ENCODE measurements at regions not wholly inside any gene's neighbourhood (a gene's known extent, or its start where the extent isn't known, plus 50 kb on each side); places are given as distances from the start of the nearest gene placed in this dataset.

DNA sequence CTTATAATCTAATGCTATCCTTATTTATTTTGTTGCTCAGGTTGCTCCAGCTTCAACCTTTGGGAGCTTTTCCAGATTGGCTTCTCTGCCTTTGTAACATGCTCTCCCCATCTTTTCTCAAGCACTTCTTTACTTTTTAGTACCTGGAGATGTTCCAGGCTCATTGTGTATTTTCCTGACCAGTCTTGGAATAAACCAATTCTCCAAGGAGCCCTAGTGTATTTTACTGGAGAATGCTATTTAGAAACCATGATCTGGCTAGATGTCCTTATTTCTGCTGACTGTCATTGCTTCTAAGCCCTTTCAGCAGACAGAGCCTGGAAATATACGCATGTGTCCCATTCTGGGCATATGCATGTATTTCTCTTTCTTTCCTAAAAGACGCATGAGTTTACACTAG, 95.7 kb downstream of the EMX2 start:
- no peak for DNase-seq (ENCODE audit: low read depth)

DNA sequence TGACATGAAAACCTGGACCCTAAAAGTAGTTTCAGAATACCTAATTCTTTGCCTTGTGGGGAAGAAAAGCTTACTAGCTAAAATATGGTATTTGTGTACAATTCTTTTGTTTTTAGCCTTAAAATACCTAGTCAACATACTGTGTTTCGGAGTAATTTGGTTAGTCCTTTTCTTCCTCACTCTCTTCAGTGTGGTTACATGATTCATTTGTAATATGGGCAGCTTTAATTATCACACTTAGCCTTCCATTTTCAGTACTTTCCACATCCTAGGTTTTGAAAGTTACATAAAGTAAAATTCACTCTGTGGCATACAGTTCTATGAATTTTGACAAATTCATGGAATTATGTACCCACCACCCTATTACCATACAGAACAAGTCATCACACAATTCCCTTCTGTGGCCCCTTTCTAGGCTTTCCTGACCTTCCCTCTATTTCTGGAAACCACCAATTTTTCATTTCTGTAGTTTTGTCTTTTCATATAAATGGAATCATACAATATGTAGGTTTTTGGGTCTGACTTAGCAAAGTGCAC, 96.2 kb downstream of the EMX2 start:
- DNase-seq (ENCODE audit: low read depth), result no peak

DNA sequence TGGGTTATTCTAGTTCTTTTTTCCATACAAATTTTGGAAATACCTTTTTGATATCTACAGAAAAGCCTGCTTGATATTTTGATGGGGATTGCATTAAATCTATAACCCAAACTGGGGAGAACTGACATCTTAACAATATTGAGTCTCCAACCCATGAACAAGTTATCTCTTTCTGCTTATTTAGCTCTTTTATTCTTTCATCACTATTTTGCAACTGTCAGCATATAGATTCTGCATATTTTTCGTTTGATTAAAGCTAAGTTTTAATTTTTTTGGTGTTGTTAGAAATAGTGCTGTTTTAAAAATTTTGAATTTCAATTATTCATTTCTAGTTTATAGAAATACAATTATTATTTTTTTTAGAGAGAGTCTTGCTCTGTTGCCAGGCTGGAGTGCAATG, 97.9 kb downstream of the EMX2 start:
- no peak for DNase-seq (ENCODE audit: low read depth)

DNA sequence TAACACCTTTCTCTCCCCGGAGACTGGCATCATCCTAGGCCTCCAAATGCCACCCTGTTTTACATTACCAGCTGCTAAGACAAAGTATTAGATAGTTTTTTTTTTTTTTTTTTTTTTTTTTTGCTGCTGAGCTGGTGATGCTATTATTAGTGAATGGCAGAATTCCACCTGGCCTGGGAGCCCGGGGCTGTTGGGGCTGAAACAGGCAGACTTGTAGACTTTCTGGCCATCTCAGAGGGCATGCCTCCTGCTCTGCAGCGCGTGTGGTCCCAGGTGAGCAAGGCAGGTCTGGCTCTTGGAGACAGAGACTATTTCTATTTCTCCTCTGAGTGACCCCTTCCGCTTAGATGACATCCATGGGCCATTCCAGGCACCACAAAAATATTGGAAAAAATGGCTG, 104.2 kb downstream of the EMX2 start:
- DNase-seq (ENCODE audit: low read depth), result no peak

DNA sequence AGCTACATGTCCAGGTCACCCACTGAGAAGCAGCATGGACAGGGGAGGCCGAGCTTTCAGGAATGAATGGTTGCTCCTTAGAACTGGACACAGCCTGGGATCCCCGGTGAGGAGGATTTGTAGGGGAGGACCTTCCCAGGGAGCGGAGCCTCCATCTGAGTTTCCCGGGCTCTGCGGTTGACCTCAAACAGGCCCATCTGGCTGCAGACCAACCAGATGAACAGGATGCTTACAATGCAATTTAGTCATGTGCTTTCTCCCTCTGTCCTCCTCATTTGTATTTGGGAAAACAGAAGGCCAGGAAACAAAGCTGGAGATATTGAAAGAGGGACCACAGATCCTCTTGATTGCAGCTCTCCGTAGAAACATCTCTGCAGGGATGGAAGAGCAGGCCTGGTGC, 104.8 kb downstream of the EMX2 start:
- peak; percentile 30 for DNase-seq (ENCODE audit: low read depth)

DNA sequence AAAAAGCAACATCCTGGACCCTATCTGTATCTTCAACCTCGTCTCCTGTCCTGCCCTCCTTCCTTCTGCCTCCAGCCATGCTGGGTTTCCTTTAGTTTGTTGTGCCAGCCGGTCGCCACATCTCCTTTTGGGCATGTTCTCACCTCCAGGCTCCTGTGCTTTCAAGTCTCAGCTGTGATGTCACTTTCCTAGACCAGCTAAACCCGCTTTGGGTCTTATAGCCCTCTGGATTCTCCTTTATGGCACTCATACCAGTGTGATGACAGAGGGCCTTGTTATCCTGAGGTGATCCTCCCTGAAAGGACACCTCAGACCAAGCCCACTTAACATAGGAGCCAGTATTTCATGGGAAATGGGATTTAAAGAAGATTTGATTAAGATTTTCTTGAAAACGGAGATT, 108.6 kb downstream of the EMX2 start:
- DNase-seq (ENCODE audit: low read depth), result no peak

DNA sequence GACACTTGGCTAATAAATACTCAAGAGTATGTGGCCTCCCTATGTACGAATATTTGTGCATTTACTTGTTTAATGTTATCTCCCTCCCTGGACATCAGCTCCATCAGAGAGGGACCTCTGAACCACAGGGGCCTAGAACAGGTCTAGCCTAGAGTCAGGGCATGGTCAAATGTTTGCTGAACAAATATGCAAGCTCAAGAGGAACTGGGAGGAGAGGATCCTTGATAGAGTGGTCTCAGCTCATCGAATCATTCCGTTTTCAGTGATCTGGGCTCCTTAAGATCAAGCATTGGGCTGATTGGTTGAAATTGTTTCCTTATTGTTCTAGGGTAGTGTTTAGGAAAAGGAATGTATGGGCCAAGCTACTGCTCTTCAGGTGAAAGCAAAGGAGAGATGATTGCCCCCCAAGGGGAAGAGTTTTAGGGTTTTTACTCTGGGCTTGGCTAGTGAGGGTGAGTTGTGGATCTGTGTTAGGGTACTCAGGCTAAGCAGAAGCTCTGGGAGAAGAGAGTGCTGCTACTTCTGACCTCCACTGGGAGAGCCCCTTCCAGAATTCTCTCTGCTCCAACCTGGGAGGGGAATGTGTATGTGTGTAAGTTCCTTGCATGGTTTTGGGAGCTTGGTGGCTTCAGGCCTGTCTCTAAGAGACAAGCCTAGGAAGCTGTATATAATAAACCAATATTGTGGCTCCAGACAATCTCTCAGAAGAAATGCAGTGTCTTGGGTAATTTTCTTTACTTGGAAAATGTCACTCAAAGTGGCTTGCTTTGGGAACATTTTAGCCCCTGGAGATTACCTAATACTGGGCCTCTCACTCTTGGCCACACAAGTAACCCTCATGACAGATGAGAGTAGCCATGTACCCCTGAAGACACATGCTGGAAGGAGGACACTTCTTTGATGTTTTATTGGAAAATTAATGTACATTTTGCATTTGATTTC, 110.0 kb downstream of the EMX2 start:
- DNase-seq (ENCODE audit: low read depth), result no peak

DNA sequence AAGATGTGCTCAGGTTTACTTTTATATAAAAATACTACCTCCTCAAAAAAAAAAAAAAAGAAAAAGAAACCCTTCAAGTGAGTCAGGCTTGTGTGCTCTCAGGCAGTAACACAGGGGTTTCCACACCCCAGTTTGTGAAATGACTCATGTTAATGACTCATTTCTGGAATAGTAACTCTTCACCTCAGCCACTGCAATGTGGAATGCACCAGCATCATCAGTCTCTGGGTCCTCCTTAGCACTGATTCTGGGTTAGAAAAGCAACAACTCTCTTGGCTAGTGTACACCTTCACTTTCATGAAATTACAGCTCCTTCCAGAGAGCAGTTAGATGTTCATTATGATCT, 110.6 kb downstream of the EMX2 start:
- DNase-seq (ENCODE audit: low read depth), result peak; percentile 95

DNA sequence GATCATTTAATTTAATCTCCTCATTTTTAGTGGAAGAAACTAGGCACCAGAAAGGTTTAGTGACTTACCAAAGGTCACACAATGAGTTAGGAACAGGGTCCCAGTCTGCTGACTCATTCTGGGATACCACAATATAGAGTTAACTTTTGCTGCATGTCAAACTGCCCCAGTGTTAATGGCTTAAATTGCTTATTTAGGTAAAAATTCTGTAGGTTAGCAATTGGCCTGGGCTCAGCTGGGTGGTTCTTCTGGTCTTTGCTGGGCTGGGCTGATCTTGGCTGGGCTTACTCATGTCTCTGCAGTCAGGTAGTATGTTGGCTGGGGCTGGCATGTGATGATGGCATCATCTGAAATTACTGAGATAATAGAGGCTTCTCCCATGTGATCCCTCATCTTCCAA, 111.6 kb downstream of the EMX2 start:
- no peak for DNase-seq (ENCODE audit: low read depth)

DNA sequence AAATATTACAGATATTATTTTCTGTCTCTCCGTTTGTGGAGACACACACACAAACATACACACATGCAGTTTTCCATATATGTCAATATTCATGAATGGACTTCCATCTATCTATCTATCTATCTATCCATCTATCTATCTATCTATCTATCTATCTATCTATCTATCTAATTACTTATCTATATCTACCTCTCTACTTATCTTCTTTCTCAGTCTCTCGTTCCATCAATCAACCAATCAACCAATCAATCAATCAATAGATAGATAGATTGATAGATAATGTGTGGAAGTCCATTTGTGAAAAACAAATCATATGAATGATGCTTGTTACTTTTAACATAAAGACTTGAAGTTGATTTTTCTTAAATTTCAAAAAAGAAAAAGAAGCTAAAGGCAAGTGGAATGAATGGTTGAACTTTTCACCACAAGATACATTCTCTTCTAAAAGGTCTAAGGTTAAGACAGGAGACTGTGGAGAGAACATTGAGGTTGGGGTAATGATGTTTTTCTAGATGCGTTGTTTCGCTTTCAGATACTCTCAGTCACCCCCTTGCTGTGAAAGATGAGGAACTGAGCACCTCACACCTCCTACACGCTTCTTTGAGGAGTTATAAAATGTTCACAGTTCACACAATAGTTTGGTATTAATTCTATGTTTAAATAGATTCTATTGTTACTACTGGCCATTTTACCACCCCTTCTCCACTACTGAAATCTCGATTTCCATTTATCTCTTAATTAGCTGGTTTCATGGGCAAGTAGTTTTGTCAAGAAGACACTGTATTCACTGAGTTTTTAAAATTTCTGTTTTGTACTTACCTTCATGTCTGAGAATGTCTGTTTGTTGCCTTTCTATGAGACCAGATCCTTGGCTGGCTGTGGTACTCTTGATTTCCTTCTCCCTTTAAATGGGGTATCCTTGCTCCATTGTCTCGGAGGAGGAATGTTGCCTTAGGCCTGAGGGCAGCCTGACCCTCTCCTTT, 114.1 kb downstream of the EMX2 start:
- DNase-seq (ENCODE audit: low read depth), result no peak

DNA sequence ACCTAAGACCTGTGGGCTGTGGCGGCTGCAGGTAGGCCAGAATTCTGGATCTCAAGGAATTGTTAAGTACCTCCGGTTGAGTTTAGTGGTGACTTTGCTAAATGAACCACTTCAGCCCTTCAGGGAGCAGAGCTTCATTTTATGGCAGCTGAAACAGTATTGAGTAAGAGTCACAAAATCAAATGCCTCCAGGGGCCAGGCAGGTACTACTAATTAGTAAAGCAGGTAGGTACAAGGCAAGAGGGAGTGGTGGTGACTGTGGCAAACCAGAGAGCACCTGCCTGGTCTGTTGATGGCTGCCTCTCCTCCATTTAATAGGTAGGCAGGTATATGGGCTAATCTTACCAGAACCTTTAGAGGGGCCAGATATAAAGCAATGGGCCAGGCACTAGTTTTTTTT, 118.8 kb downstream of the EMX2 start:
- DNase-seq (ENCODE audit: low read depth), result no peak

DNA sequence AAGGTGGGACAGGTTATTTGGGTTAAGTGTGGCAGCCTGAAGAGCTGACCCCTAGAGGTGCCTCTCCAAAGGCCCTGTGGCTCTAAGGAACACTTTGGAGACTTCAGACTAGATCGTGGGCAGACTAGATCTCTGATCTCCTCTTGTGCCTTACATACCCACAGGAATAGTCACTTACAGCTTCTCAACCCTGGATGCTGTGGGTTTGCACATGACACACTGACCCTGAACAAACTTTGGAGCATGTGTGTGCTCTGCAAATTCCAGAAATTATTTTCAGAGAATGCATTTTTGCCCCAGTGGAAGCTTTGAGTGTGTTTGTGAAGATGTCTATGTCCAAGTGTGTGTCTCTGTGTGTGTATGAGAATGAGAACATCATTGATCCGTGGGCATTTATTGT, 119.6 kb downstream of the EMX2 start:
- peak; percentile 31 for DNase-seq (ENCODE audit: low read depth)

DNA sequence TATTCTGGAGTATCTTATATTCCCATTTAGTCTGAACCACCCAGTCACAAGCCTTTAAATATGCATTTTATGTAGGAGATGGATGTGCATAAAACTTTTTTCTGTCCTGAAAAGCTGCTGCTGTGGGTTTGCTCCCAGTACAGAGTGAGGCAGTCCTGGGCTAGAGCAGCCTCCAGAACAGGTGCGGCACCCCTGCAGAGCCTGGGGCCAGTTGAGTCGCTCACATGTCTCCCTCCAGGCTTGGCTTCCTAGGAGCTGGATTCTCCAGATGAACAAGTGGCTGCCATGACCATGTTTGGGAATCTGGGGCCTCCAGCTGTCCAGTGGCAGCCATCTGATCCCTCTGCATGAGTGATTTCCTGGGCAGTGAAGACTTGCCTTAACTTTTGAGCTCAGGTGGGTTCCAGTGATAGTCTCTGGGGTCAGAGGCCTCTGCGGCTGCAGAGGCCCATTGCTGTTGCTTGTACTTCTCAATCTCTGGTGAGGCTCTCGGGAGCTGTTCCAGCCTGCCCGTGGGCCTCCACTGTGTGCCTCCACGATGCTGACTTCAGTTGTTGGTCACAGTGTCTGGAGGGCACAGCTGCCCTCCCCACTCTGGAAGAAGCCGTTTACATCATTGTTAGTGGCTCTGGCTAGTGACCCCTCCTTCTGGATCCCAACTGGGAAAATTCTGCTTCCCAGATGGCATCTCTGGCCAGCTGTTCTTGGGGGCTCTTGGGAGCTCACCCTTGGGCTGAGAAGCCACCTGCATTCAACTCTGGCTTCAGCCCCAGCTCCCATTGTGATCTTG, 120.4 kb downstream of the EMX2 start:
- no peak for DNase-seq (ENCODE audit: low read depth)

DNA sequence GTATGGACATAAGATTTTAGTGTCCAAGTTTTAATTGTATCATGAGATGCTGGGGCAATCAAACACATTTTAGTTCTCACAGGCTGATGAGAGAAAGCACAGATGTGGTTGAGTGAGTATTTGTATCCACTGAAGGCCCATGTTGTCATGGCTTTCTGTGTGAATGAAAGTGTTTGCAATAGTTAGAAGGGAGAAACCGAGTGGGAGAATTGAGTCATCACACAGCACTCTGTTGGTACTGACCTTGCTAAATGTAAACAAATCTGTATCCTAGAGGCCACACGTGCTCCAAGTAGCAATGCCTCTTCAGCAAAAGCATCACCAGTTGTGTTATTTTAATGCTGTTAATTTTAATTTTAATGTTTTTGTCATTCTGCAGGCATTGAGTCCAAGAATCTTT, 121.2 kb downstream of the EMX2 start:
- peak; percentile 97 for DNase-seq (ENCODE audit: low read depth)

DNA sequence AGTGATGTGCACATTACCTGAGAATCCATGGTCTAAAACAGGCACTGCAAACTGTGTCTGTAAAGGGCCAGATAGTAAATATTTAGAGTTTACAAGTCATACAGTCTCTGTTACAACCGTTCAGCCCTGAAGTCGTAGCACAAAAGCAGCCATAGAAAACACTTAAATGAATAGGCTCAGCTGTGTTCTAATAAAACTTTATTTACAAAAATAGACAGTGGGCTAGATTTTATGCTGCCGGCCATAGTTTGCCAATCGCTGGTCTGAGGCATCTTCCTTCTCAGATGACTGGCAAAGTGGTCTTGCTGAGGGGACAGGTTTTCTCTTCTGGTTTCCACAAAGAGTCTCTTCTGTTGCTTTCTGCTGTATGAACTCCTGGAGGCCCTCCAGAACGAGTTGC, 121.7 kb downstream of the EMX2 start:
- no peak for DNase-seq (ENCODE audit: low read depth)

DNA sequence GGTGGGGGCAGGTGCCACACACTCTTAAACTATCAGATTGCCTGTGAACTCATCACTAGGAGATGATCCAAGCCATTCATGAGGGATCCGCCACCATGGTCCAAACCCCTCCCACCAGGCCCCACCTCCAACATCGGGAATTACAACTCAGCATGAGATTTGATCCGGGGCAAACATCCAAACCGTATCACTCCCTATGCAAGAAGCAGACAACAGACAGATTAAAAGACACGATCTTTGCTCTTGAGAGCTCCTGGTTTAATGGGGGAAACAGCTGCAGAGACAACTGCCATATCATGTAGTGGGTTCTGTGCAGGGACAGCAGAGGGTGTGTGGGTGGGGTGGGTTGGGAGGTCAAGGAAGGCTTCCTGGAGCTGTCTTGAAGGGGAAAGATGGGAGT, 123.6 kb downstream of the EMX2 start:
- DNase-seq (ENCODE audit: low read depth), result peak; percentile 31

DNA sequence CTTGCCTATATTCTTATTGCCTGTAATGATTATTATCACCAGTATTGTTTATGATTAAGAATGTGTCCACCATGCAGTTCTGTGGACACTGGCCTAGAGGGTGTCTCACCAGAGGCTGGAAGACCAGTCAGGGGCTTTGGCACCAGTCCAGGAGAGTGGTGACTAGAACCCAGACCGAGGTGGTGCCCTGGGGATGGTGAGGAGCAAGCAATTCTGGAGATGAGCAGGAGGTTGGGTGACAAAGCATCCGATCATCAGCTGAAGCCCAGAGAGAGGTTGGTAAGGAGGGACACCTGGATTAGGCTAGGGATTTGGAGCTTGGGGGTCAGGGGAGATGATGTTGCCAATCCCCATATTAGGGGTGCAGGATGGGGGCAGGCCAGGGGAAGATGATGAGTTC, 124.4 kb downstream of the EMX2 start:
- no peak for DNase-seq (ENCODE audit: low read depth)

DNA sequence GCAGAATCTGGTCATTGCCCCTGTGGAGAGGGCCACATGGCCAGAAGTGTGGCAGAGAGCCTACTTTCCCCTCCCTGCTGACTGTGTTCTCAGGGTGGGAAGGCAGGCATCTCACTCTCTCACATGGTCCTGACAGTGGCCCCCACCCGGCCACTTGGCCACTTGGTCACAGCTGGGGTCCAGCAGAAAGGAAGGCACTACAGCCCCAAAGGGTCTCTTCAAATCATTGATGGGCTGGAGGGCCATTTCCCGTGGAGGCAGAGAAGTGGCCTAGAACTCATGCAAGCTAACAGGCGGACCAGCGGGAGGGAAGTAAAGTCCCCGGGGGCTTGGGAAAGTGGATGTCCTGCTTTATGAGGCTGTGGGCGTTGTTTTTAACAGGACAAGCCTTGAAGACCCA, 125.3 kb downstream of the EMX2 start:
- DNase-seq (ENCODE audit: low read depth), result no peak

DNA sequence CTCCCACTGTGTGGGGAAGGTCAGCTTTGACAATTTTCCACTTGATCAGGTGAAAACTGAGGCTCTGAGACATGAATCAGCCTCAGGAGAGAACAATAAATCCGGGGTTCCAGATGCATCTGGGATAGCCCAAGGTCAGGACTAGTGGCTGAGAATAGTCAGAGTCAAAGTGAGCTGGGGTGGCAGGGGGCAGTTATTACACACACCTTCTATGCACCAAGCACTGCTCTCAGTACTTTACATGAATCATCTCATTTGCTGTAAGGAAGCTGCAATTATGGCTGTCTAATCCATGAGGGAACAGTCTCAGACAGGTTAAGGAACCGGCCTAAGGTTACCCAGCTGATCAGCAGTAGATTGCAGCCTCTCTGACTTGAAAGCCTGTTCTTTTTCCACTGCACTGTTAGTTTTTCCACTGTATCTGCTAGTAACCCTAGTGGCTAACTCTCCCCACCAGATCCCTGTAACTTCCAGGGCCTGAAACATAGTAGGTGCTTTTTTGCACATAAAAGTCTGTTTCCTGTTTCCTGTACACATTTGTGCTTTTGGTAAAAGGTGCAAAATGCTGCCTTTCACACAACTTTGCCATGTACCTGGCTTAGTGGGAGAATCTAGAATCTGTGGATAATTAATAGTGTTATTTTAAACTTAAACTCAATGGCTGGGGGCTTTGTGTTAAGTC, 125.9 kb downstream of the EMX2 start:
- no peak for DNase-seq (ENCODE audit: low read depth)

DNA sequence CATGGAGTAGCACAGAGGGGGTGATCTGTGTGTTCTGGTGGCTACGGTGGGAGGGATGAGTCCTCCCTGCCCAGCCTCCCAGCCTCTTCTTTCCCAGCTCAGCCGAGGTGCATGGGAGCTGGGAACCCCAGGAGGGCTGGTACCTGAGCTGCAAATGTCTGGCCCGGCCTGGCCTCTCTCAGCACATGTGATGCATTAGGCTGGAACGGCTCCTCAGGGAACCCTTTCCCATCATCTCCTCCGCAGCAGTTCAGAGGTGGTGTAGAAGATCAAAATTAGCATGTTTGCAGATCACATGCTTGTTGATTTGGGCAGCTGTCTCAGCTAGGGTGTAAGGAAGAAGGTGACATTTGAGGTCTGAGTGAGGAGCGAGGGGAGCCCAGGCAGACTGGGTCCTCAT, 126.6 kb downstream of the EMX2 start:
- DNase-seq (ENCODE audit: low read depth), result no peak

DNA sequence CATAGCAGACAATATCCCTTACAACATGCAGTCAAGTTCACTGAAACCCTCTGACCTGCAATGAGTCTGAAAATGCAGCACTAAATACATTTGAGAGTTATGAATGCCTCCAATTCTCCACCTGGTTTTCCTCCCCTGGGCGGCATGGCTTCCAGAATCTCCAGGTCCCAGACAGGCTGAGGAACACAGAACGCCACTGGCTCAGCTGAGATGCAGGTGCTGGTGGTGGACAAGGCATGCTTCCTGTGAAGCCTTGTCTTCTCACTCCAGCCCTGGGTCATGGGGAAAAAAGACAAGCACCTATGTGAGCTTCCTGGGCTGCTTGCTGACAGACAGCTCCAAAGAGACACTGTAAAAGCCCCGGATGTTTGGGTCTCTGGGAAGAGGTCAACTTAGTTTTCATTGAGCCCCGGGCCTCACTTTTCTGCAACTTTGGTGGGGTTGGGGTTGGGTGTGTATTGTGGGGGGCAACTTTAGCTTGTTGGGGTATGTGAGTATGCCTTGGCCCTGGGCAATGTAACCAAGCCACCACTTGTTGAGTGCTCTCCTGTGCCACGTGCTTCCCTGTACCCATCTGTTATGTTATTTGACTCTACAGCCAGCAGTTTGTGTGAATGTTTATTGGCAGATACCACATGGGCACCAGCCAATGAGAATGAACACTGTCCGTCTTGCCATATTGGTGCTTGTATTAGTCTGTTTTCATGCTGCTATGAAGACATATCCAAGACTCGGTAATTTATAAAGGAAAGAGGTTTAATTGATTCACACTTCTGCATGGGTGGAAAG, 127.8 kb downstream of the EMX2 start:
- DNase-seq (ENCODE audit: low read depth), result no peak

Data from stromal cell of bone marrow (primary cell).